SK-N-SH (cell line): ENCODE measurements at regions not wholly inside any gene's neighbourhood (a gene's known extent, or its start where the extent isn't known, plus 50 kb on each side); places are given as distances from the start of the nearest gene placed in this dataset.

ENCODE experiments used
- CHD2 ChIP-seq: fragments of 150-350 bp; IDR thresholded peaks from 2 replicates; pipeline ENCODE4 v1.6.1; 2018; ENCODE audit warnings: low read length; ENCODE audit not compliant: partially characterized antibody
- CTCF ChIP-seq: fragments of 200-600 bp; sonication (generic); IDR thresholded peaks from 2 replicates; pipeline ENCODE4 v1.6.1; 2017; ENCODE audit warnings: antibody characterized with exemption, mild to moderate bottlenecking, moderate library complexity
- FOXJ3 ChIP-seq: sonication (generic); formaldehyde crosslinking; IDR thresholded peaks from 2 replicates; pipeline ENCODE4 v1.5.1; 2020; ENCODE audit warnings: mild to moderate bottlenecking, missing genetic modification reagents
- GABPA ChIP-seq: IDR thresholded peaks from 2 replicates; pipeline ENCODE4 v1.4.0; 2012; ENCODE audit warnings: low read depth, mild to moderate bottlenecking
- IRF3 ChIP-seq: fragments of 150-350 bp; IDR thresholded peaks from 2 replicates; pipeline ENCODE4 v1.6.1; 2016; ENCODE audit warnings: mild to moderate bottlenecking, low read depth, low read length
- POLR2AphosphoS5 ChIP-seq: IDR thresholded peaks from 2 replicates; pipeline ENCODE4 v1.6.1; 2012; ENCODE audit warnings: low read depth, low read length
- RAD21 ChIP-seq: IDR thresholded peaks from 2 replicates; pipeline ENCODE4 v1.6.1; 2012; ENCODE audit warnings: mild to moderate bottlenecking, low read length
- RCOR1 ChIP-seq: fragments of 150-350 bp; IDR thresholded peaks from 2 replicates; pipeline ENCODE4 v1.6.1; 2017; ENCODE audit warnings: antibody characterized with exemption, low read length
- REST ChIP-seq: IDR thresholded peaks from 2 replicates; pipeline ENCODE4 v1.6.1; 2012; ENCODE audit warnings: mild to moderate bottlenecking, low read depth, low read length, moderate library complexity
- RFX5 ChIP-seq: IDR thresholded peaks from 2 replicates; pipeline ENCODE4 v1.6.1; 2012; ENCODE audit warnings: mild to moderate bottlenecking, improper control_type of control experiment, low read length
- USF1 ChIP-seq: IDR thresholded peaks from 2 replicates; pipeline ENCODE4 v1.4.0; 2012; ENCODE audit warnings: low read depth, borderline replicate concordance

- no peak for TF ChIP-seq CTCF
- no peak for TF ChIP-seq USF1
- no peak for TF ChIP-seq RCOR1
- no peak for TF ChIP-seq RFX5
- no peak for TF ChIP-seq RAD21
- no peak for TF ChIP-seq FOXJ3 (CRISPR knock-in tag)
- TF ChIP-seq GABPA, result no peak
- TF ChIP-seq IRF3, result no peak
- TF ChIP-seq POLR2AphosphoS5, result no peak
- TF ChIP-seq CHD2, result no peak
- no peak for TF ChIP-seq REST
Observed at GRCh38 chr12:113642216-113642615, 170.5 kb upstream of the LHX5 start.
